ENCODE measurements at regions not wholly inside any gene's neighbourhood (a gene's known extent, or its start where the extent isn't known, plus 50 kb on each side); places are given as distances from the start of the nearest gene placed in this dataset.
A peak's percentile ranks its signal among the peaks of the same experiment; 100 is the strongest.
"Not testable (repeated sequence)": the region's sequence is repeated elsewhere in the genome, so short reads cannot be mapped to it uniquely, and the experiment has no call there.

- H3K27ac ChIP-seq: no peak overlapping the region
- H3K4me3 ChIP-seq: no peak overlapping the region
- DNase-seq (ENCODE audit: low spot score in 2 of 2): no peak
- H3K4me1 ChIP-seq: no peaks in the 10 kb centered on the region
- no peaks in the 10 kb centered on the region for H3K36me3 ChIP-seq
- 83 to 91% methylated on average over 5 of the region's 5 CpGs for WGBS, 2 donors
- H3K27me3 ChIP-seq: no peaks in the 10 kb centered on the region
- H3K9me3 ChIP-seq: no peaks in the 10 kb centered on the region
- TF ChIP-seq CTCF (IDR thresholded peaks at IDR 0.05) (no peak), POLR2A (IDR thresholded peaks at IDR 0.05) (no peak), EP300 (IDR thresholded peaks at IDR 0.05) (no peak)
Measured at GRCh38 chr3:127440384-127440783, 150.1 kb downstream of the TPRA1 start.

DNA sequence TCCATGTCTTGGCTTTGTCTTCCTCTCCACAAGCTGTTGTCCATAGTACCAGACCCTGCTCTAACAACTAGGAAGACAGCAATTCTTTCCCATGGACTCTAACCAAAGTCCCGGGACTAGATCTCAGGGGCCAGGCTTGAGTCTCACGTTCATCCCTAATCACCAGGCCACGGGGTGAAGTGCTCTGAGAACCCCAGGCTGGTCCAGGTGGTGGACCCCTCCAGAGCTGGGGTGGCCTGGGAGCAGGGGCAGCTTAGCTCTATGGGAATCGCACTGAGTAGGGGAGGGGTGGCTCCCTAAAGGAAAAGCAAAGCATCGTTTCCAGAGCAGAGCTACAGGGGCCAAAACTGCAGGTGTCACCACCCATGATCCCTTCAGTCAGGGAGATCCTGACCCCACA, 150.9 kb downstream of the TPRA1 start:
- DNase-seq (ENCODE audit: low spot score in 2 of 2): no peak
- Histone ChIP-seq H3K27ac (no peak overlapping the region), H3K27me3 (no peaks in the 10 kb centered on the region), H3K9me3 (no peaks in the 10 kb centered on the region), H3K4me3 (no peak overlapping the region), H3K36me3 (no peaks in the 10 kb centered on the region), H3K4me1 (no peaks in the 10 kb centered on the region)
- 68 to 72% methylated on average over 5 of the region's 5 CpGs for WGBS, 2 donors
- TF ChIP-seq EP300 (IDR thresholded peaks at IDR 0.05) (no peak), POLR2A (IDR thresholded peaks at IDR 0.05) (no peak), CTCF (IDR thresholded peaks at IDR 0.05) (no peak)

DNA sequence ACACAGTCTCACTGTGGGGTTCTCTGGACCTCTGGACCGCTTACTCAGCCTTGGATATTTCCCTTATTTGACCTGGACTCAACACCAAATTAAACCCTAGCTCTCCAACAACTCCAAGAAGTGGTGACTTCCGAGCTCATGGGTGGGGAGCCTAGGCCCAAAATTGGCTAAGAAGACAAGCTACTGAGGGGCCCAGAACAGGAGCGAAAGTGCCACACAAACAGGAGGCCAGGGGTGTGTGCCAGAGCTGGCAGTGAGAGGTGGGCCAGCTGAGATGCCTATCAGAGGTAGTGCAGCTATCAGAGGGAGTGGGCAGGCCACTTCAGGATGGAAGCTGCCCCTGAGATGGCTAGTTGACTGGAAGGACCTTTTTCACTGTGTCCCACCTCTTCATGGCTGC, 151.1 kb upstream of the PRR20G start:
- 85 to 94% methylated on average over 3 of the region's 3 CpGs for WGBS, 2 donors
- TF ChIP-seq EP300 (IDR thresholded peaks at IDR 0.05) (no peak), CTCF (IDR thresholded peaks at IDR 0.05) (no peak), POLR2A (IDR thresholded peaks at IDR 0.05) (no peak)
- H3K9me3 ChIP-seq: no peaks in the 10 kb centered on the region
- H3K4me1 ChIP-seq: no peaks in the 10 kb centered on the region
- DNase-seq (ENCODE audit: low spot score in 2 of 2): no peak
- H3K27ac ChIP-seq: no peak overlapping the region
- no peak overlapping the region for H3K4me3 ChIP-seq
- H3K27me3 ChIP-seq: no peaks in the 10 kb centered on the region
- no peaks in the 10 kb centered on the region for H3K36me3 ChIP-seq

DNA sequence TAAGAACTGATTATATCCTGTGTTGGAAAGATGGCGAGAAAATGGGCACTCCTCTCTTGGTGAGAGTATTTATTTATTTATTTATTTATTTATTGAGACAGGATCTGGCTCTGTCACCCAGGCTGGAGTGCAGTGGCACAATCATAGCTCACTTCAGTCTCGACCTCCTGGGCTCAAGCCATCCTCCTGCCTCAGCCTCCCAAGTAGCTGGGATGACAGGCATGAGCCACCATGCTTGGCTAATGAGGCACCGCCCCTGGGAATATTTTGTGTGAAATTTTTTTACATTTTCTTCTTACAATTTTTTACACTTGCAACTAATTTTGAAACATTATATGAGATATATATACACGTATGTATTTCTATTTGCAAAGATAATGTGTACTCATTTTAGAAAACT, 150.5 kb upstream of the PRR20G start:
- H3K4me1 ChIP-seq: no peaks in the 10 kb centered on the region
- H3K4me3 ChIP-seq: no peak overlapping the region
- DNase-seq (ENCODE audit: low spot score in 2 of 2): no peak
- WGBS, 2 donors: 90 to 91% methylated on average over 4 of the region's 4 CpGs
- H3K9me3 ChIP-seq: no peaks in the 10 kb centered on the region
- H3K27ac ChIP-seq: no peak overlapping the region
- H3K27me3 ChIP-seq: no peaks in the 10 kb centered on the region
- TF ChIP-seq CTCF (IDR thresholded peaks at IDR 0.05): no peak
- TF ChIP-seq EP300 (IDR thresholded peaks at IDR 0.05): no peak
- TF ChIP-seq POLR2A (IDR thresholded peaks at IDR 0.05): no peak
- H3K36me3 ChIP-seq: no peaks in the 10 kb centered on the region

GRCh38 chr3:127435299-127435698, 147.5 kb upstream of the PRR20G start:
- DNase-seq (ENCODE audit: low spot score in 2 of 2); H3K27me3 ChIP-seq; H3K9me3 ChIP-seq; H3K36me3 ChIP-seq; H3K4me1 ChIP-seq; H3K4me3 ChIP-seq; H3K27ac ChIP-seq: not testable (repeated sequence)
- 94 to 98% methylated on average over 2 of the region's 2 CpGs for WGBS, 2 donors

DNA sequence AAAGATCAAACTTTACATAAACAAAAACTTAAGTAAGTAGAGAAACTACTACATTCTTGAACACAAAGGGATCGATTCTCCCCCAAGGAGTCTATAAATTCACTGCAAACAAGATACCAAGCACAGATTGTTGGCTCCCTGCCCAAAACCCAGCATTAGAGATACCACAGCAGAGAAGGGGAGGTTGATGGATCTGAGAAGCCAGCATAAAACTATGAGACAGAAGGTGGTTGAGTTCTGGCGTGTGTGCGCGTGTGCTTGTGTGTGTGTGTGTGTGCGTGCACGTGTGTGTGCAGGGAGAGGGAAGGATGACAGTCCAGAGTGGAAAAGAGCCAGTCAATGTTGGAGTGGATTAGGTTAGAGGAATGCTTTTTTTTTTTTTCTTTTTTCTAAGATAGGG, 143.2 kb upstream of the PRR20G start:
- Histone ChIP-seq H3K27ac (no peak overlapping the region), H3K9me3 (no peaks in the 10 kb centered on the region), H3K4me1 (peaks cover 0 to 8% (median 0%) of the 10 kb centered on the region in 4 donors), H3K36me3 (no peaks in the 10 kb centered on the region), H3K27me3 (peaks cover 0 to 33% of the 10 kb centered on the region in 2 donors), H3K4me3 (no peak overlapping the region)
- DNase-seq (ENCODE audit: low spot score in 2 of 2): peak in 1 of 2 donors; percentile 15
- TF ChIP-seq EP300 (IDR thresholded peaks at IDR 0.05): no peak
- TF ChIP-seq CTCF (IDR thresholded peaks at IDR 0.05): no peak
- no peak for TF ChIP-seq POLR2A (IDR thresholded peaks at IDR 0.05)
- 50 to 54% methylated on average over 6 of the region's 6 CpGs for WGBS, 2 donors
